ENCODE measurements at regions not wholly inside any gene's neighbourhood (a gene's known extent, or its start where the extent isn't known, plus 50 kb on each side); places are given as distances from the start of the nearest gene placed in this dataset.

- no peak for TF ChIP-seq REST (IDR thresholded peaks at IDR 0.05)
Measured at GRCh38 chr5:125554355-125554754, 807.9 kb upstream of the ZNF608 start (continued).

DNA sequence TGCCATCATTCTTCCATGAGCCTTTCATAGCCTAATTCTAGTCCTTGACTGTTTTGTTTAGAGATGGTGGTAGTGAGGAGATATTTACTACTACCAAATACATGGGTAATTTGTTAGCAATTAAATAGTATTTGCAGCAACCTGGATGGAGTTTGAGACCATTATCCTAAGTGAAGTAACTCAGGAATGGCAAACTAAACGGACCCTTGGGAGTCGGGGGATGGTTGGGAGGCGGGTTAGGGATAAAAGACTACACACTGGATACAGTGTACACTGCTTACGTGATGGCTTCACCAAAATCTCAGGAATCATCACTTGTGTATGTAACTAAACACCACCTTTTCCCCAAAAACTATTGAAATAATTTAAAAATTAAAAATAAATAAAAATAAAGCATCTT is 809.2 kb upstream of the ZNF608 start:
- H3K9ac ChIP-seq (ENCODE audit: low read depth in 1 of 2, low read length in 2 of 2): no peak overlapping the region
- H3K4me1 ChIP-seq (ENCODE audit: control insufficient read depth in 4 of 4, insufficient read depth in 4 of 4, low read length in 3 of 4): no peaks in the 10 kb centered on the region
- H3K36me3 ChIP-seq (ENCODE audit: control insufficient read depth in 4 of 4, insufficient read depth in 3 of 4, low read depth in 1 of 4, low read length in 3 of 4): no peaks in the 10 kb centered on the region
- no peak overlapping the region for H3K4me3 ChIP-seq (ENCODE audit: low read depth in 1 of 3, low read length in 3 of 3)
- H3K27ac ChIP-seq (ENCODE audit: low read depth in 1 of 2, low read length in 2 of 2): no peak overlapping the region
- no peaks in the 10 kb centered on the region for H3K9me3 ChIP-seq (ENCODE audit: control insufficient read depth in 4 of 4, low read length in 3 of 4)
- no peak for TF ChIP-seq ATF3 (IDR thresholded peaks at IDR 0.05)
- TF ChIP-seq ZBTB33 (IDR thresholded peaks at IDR 0.05): no peak
- TF ChIP-seq CTCF (IDR thresholded peaks at IDR 0.05; ENCODE audit: low read depth, low read length, missing input control): no peak
- no peak for TF ChIP-seq FOXA2 (IDR thresholded peaks at IDR 0.05)
- no peak for TF ChIP-seq YY1 (IDR thresholded peaks at IDR 0.05)
- no peak for TF ChIP-seq FOXA1 (IDR thresholded peaks at IDR 0.05)
- no peak for TF ChIP-seq HNF4G (IDR thresholded peaks at IDR 0.05)
- no peak for TF ChIP-seq RAD21 (IDR thresholded peaks at IDR 0.05)
- no peak for TF ChIP-seq GABPA (IDR thresholded peaks at IDR 0.05 in 1 of 2, conservative IDR thresholded peaks at IDR 0.05 in 1 of 2)
- TF ChIP-seq NR2F2 (IDR thresholded peaks at IDR 0.05): no peak
- TF ChIP-seq REST (IDR thresholded peaks at IDR 0.05): no peak
- TF ChIP-seq EGR1 (IDR thresholded peaks at IDR 0.05; ENCODE audit: low read depth in 2 of 2): no peak
- no peak for TF ChIP-seq SP1 (IDR thresholded peaks at IDR 0.05)
- TF ChIP-seq JUND (IDR thresholded peaks at IDR 0.05): no peak
- TF ChIP-seq MAX (IDR thresholded peaks at IDR 0.05): no peak
- TF ChIP-seq HNF4A (conservative IDR thresholded peaks at IDR 0.05): no peak
- WGBS: 87% methylated on average over 4 of the region's 4 CpGs
- DNase-seq (ENCODE audit: low spot score): no peak
- H3K27me3 ChIP-seq (ENCODE audit: control insufficient read depth in 4 of 4, insufficient read depth in 4 of 4, low read length in 3 of 4): no peaks in the 10 kb centered on the region

Data from liver (tissue), 8 donors.